ENCODE measurements at regions not wholly inside any gene's neighbourhood (a gene's known extent, or its start where the extent isn't known, plus 50 kb on each side); places are given as distances from the start of the nearest gene placed in this dataset.

GRCh38 chr16:79969458-79969857 lies 368.9 kb upstream of the MAF start:
- Histone ChIP-seq H2BK15ac (ENCODE audit: low read depth, low read length) (no peak overlapping the region), H3T11ph (ENCODE audit: low read length) (no peak overlapping the region), H3K23ac (ENCODE audit: insufficient read length, low read depth, low read length) (no peak overlapping the region), H2BK120ac (ENCODE audit: low read depth, low read length, poor library complexity, severe bottlenecking) (no peak overlapping the region), H2BK5ac (ENCODE audit: insufficient read length, low read length) (no peak overlapping the region), H3K4me2 (ENCODE audit: insufficient read depth, insufficient read length, low read length) (no peak overlapping the region), H3K79me1 (ENCODE audit: insufficient read depth, low read depth, low read length, poor library complexity, severe bottlenecking) (no peaks in the 10 kb centered on the region), H3K56ac (ENCODE audit: insufficient read length, low read depth, low read length) (no peak overlapping the region), H3K18ac (ENCODE audit: insufficient read length, low read depth, low read length) (no peak overlapping the region), H4K91ac (ENCODE audit: insufficient read length, low read depth, low read length) (no peak overlapping the region), H3K9ac (ENCODE audit: extremely low read depth, insufficient read length, low read length) (no peak overlapping the region), H3K9me3 (ENCODE audit: control insufficient read depth, low read depth, low read length) (no peaks in the 10 kb centered on the region), H4K20me1 (ENCODE audit: control insufficient read depth, insufficient read depth, insufficient read length) (no peaks in the 10 kb centered on the region), H4K8ac (replicated peaks; ENCODE audit: insufficient read length, low read depth, low read length) (no peak overlapping the region), H2BK20ac (ENCODE audit: low read depth, low read length, poor library complexity, severe bottlenecking) (no peak overlapping the region), H2BK12ac (ENCODE audit: insufficient read length, low read depth, low read length) (no peak overlapping the region), H3K4me1 (ENCODE audit: insufficient read depth, low read length) (no peaks in the 10 kb centered on the region), H2AFZ (ENCODE audit: low read length) (no peak overlapping the region), H3K23me2 (ENCODE audit: insufficient read length, low read depth, low read length, poor library complexity, severe bottlenecking) (no peaks in the 10 kb centered on the region), H4K5ac (ENCODE audit: insufficient read length, low read depth, low read length) (no peak overlapping the region), H3K27me3 (ENCODE audit: insufficient read depth, low read length) (no peaks in the 10 kb centered on the region), H3K14ac (ENCODE audit: insufficient read depth, low read length) (no peak overlapping the region), H3K4ac (ENCODE audit: low read depth, low read length) (no peak overlapping the region), H3K79me2 (ENCODE audit: insufficient read depth, low read length) (no peaks in the 10 kb centered on the region), H2AK5ac (ENCODE audit: insufficient read length, low read length) (no peak overlapping the region), H3K27ac (ENCODE audit: insufficient read length, low read depth, low read length) (no peak overlapping the region)
- no peak for TF ChIP-seq CTCF (conservative IDR thresholded peaks at IDR 0.05)
- Mint-ChIP-seq H3K9me3 (no peaks in the 10 kb centered on the region), H3K27me3 (ENCODE audit: low read depth) (no peaks in the 10 kb centered on the region), H3K36me3 (ENCODE audit: insufficient read depth in 1 of 3, low read depth in 3 of 3) (no peaks in the 10 kb centered on the region), H3K4me1 (peaks cover 0 to under 1% of the 10 kb centered on the region in 2 experiments; a peak in 2 of 4 replicates), H3K27ac (no peak overlapping the region), H3K4me3 (no peak overlapping the region)
- no peak for DNase-seq
- WGBS (ENCODE audit: extremely low coverage, insufficient read length, low lambda C conversion rate): no CpG with 5 or more reads among the region's 5 CpGs

All from H9 (cell line).